SKM-1 treated with dmso at 0.1 percent for 144 hours (cell line): ENCODE measurements at regions not wholly inside any gene's neighbourhood (a gene's known extent, or its start where the extent isn't known, plus 50 kb on each side); places are given as distances from the start of the nearest gene placed in this dataset.
"Not testable (repeated sequence)": the region's sequence is repeated elsewhere in the genome, so short reads cannot be mapped to it uniquely, and the experiment has no call there.

Experiments used
- DNase-seq: peaks from one replicate; lab custom pipeline; 2025; ENCODE audit not compliant: unreplicated experiment; lab: John Stamatoyannopoulos, UW

DNA sequence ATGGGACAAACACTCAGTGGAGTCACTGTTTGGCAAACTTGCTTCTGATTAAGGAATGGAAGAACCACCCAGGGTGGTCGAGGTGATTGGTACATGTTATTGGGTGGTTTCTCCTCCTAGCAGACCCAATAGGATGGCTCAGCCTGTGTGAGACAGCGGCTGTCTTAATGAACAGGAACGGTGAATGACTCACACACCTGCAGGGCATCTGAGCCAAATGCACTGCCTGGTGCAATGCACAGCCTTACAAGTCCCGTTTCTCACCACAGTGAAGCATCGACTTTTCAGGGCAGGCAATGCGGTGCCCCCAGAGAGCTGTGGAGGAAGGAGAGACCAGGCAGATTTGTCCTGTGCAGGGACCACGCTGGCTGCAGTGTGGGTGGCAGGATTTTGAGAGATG is 238.5 kb downstream of the FGF9 start:
- DNase-seq: no peak

DNA sequence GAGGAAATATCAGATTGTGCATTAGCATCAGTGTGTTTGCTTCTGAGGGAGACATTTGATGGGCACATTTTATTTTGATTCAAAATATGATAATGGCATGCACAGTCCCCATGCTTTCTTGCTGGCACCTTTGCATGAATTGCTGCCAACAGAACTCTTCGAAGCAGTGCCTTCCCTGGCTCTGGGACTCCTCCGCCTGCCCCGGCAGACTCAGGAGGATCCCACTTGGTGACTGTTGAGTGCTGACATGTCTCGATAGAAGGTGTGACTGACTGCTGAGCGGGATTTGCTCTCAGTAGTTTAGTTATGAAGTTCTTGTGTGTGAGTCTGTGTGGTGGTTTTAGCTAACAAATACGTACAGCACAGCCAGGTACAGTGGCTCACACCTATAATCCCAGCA is 239.7 kb downstream of the FGF9 start:
- no peak for DNase-seq

DNA sequence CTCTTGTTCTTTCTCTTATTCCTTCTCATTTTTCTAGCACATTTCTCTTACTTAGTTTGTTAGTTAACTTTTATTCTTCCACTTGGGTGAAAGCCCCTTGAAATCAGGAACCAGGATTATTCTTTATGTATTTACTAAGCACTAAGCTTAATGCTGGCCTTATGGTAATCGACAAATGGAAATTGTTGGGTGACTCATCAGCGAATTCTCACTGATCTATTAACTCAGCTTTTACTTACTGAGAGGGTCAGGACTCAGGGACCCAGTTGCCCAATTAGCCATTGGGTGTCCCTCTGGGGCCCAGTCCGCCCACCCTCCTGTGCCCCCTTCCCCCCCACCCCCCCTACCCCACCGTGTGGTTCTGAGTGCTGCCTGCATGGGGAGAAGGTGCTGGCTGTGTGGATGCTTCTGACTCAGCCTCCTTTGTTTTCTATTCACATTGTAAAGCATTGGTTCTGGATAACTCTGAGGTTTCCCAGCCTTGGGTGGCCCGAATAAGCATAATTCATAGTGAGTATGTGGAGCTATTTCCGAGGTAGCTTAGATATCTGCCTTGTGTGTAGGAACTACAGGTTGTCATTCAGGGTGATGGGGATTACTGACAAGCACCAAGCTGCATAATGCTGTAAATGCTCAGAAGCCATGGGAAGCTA is 240.9 kb downstream of the FGF9 start:
- DNase-seq: no peak

DNA sequence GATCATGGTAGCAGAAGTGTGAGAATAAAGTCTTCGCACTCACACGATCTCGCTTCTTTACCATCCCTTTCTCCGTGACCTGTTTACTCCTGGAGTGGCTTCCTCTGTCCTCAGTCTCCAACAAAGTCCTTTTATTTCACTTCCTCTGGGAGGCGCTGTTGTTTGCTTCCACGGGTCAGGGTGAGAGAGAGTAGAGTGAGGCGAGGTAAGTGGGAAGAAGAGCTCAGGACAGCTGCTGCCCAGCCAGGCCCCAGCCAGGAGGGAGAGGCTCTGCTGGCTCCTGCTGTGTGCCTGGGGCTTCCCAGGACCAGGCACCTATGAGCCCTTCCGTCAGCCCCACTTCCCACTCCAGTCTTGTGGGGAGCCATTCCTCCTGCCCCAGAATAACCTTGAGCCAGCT is 242.1 kb downstream of the FGF9 start:
- DNase-seq: peak; percentile 32

DNA sequence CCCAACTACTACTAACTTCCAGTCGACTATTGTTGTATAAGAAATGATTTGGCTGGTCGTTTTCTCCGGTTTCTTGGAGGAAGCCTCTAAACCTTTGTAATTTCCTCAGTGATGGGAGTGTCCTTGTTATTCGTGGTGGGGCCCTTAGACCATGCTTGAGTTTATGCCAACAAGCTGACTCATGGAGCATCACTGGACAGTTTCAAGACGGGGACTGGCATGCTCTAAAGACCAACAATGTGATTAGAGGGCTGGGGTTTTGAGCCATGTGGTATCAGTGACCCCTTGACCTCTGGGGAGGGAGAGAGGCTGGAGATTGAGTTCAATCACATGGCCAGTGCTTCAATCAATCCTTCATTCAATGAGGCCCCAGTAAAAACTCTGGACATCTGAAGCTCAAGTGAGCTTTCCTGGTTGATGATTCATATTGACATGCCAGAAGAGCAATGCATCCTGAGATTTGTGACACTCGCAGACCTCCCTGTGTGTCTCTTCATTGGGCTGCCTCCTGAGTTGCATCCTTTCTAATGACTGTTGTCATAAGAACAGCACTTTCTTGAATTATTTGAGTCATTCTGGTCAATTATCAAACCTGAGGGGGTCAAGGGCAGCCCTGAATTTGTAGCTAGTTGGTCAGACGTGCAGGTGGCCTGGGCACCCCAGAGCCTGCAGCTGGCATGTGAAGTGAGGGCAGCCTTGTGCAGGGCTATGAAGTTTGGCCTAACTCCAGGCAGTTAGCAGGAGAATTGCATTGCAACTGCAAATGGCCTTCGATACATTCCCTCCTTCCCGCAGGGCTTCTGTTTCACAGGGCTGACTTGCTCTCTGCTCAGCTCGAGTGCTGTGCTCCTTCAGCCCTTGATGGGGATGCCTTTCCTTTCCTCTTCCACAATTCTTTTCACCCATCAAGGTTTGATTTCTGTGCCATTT is 246.5 kb downstream of the FGF9 start:
- no peak for DNase-seq

DNA sequence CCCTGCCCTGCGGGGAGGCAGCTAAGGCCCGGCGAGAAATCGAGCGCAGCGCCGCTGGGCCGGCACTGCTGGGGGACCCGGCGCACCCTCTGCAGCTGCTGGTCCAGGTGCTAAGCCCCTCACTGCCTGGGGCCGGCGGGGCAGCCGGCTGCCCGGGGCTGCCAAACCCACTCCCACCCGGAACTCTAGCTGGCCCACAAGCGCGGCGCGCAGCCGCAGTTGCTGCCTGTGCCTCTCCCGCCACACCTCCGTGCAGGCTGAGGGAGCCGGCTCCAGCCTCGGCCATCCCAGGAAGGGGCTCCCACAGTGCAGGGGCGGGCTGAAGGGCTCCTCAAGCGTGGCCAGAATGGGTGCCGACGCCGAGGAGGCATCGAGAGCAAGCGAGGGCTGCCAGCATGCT is 249.9 kb downstream of the FGF9 start:
- DNase-seq: not testable (repeated sequence)

DNA sequence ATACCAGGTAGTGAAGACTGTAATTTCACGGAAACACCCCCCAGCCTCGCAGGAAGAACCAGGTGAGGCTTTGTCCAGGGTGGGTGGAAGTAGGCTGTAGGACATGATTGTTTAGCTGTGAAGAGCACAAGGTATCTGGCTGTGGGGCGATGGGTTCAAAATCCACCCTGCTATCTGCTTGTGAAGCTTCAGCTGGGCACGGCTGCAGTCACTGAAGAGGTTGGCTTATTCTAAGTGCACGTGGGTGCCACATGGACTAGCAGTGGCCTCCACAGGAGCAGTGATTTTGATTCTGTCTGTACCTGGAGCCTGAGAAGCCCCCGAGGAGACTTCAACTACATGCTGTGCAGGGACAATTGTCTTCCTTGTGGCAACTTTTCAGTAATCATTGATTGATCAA is 254.1 kb downstream of the FGF9 start:
- DNase-seq: no peak

DNA sequence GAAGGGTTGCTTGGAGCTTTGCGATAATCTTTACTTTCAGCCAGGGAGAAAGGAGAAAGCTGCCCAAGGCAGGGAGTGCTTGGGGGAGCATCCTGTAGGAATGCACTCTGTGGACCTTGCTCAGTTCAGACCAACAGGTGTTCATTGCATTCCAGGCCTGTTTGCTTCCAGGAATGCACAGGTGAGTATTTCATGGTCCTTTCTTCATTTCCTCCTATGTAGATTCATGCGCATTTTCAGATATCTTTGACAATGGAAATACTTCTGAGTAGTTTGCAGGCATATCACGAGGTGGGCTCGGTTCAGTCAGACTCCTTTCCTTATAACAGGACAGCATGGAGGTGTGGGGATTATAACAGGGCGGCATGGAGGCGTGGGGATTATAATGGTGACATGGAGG is 254.8 kb downstream of the FGF9 start:
- DNase-seq: no peak

DNA sequence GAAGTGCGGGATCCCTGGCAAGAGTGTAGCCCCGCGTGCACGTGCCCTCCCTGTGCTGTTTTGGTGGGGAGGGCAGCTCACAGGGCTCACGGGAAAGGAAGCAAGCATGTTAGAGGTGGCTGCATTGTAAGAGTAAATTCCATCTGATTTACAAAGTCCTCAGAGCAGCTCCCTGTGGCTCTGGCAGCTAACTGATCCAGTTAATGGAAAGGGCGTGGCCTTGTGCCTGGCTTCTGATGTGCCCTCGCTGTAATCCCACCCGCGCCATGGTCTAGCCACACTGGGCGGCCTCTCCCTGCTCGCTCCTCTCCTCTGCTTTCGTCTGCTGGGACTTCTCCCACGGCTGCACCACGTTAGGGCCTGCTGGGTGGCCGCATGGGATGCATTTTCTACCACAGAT is 258.5 kb downstream of the FGF9 start:
- DNase-seq: no peak

DNA sequence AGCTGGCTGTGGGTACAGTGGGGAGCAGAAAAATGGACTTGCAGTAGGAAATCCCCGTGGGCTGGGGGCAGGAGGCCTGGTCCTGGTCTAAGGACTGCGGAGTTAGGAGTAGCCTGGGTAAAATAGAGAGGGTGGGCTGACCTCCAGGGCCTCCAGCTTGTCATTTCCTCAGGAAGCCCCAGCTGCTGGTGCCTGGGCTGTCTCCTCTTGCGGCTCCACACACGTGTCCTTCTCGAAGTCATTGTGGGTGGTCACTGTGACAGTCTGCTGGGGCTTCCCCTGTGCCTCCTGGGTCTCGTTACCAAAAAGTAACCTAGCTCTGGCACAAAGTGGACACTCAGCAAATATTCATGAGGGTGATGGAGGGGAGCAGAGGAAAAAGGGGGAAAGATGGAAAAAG is 259.7 kb downstream of the FGF9 start:
- no peak for DNase-seq

DNA sequence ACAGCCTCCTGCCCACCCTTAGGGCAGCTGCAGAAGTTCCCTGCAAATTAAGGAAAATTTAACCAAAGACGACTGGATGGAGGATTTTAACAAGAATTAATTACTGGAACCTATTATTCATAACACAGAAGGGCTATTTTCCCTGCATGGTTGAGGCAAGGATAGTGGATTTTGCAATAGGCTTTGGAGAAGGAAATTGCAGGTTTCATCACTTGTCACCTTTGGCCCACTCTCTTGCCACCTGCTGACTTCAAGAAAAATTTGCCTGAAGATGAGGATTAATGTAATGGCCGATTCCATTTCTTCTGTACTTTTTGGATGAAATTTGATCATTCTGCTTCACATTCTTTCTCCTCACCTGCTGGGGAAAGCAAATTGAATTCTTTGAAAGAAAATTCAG is 261.7 kb downstream of the FGF9 start:
- DNase-seq: no peak

DNA sequence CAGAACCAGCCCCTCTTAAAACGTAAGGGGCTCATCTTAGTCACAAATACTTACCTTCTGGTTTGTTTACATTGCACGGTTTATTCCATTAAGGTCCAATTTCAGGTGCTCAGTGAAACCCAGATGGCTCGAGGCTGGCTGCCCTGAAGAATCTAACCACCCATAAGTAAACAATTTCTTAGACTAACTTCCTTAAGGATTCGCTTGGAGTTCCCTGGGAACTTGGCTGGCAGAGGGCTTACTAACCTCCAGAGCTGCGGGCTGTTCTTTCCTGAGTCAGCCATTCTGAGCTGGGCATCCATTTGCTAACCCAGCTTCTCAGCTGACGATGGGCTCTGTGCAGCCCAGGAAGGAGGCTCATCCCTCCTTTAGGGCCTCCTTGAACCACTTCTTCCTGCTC is 262.1 kb downstream of the FGF9 start:
- DNase-seq: no peak

DNA sequence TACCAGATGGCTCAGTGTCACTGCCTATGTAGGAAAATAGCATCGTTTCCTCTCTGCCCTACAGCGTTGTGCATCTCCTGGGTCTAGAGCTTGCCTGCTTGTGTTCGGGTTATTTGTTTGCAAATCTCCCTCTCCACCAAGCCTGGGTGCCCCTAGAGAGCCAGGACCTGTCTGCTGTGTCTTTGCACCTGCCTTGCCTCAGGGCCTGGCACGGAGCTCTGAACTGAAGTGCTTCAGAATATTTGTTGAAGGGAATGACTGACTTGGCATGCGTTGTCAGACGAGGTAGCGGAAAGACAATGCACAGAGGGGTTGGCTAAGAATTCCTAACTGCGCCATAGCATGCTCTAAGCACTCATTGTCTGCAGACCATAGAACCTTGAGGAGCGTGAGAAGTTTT is 263.4 kb downstream of the FGF9 start:
- DNase-seq: no peak

DNA sequence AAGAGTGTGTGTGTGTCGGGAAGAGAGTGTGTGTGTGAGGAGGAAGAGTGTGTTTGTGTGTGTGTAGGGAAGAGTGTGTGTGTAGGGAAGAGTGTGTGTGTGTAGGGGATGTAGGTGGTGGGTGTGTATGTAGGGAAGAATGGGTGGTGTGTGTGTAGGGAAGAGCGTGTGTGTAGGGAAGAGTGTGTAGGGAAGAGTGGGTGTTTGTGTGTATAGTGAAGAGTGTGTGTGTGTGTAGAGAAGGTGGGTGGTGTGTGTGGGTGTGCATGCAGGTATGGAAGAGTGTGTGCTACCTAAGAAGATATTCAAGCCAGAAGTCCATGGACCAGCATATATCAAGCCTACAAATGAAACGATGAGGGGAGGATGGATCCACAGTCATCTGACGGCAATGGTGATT is 265.8 kb downstream of the FGF9 start:
- no peak for DNase-seq

DNA sequence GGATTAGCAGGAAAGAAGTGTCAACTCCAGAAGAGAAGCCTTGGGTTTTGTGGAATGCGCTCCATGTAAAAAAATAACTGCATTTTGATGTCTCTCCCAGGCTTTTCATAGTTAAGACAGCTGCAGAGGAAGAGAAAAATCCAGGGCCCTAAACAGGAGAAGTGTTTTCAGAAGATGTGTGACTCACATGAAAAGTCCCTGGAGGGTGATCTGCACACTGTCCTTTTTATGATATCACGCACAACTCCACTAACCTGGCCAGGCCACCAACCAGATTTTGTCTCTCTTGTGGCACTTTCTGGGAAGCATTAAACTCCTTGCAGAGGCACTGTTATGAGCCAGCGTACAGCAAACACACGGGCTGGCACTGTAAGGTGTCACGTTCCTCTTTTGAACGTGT is 267.3 kb downstream of the FGF9 start:
- no peak for DNase-seq

DNA sequence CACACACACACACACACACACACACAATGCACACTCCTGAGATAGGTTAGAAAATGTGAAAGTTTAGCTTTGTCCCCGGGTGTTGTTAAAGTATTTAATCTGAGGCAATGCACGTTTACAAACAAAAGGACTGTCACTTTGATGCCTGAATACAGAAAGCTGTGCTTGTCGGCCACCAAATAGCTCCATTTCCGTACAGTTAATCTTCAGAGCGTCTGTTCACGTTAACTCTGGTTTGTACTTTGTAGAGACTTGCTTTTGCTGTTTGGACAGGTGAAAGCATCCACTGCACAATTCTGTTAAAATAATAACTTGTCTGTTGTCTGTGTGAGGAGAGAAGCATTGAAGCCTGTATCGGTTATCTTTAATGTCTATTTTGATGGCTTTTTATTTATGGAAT is 267.8 kb downstream of the FGF9 start:
- DNase-seq: no peak

DNA sequence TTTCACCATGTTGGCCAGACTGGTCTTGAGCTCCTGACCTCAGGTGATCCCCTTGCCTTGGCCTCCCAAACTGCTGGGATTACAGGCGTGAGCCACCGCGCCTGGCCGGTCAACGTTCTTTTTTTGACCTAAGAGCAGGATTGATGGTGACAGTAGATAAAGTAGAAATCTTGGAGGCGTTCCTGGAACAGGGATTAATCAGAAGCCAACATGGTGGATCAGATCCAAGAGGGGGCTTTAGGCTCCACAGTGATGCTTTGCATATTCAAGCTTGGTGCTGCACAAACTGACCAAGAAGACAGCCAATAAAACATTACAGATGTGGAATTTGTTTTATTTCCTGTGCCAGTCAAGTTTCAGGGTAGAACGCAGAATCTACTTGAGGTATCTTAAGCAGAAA is 271.2 kb downstream of the FGF9 start:
- DNase-seq: no peak

DNA sequence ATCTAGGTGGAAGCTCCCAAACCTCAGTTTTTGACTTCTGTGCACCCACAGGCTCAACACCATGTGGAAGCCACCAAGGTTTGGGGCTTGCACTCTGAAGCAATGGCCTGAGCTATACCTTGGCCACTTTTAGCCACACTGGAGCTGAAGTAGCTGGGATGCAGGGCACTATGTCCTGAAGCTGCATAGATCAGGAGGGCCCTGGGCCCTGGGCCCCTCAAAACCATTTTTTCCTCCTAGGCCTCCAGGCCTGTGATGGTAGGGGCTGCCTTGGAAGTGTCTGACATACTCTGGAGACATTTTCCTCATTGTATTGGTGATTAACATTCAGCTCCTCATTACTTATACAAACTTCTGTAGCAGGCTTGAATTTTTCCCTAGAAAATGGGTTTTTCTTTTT is 273.7 kb downstream of the FGF9 start:
- no peak for DNase-seq

DNA sequence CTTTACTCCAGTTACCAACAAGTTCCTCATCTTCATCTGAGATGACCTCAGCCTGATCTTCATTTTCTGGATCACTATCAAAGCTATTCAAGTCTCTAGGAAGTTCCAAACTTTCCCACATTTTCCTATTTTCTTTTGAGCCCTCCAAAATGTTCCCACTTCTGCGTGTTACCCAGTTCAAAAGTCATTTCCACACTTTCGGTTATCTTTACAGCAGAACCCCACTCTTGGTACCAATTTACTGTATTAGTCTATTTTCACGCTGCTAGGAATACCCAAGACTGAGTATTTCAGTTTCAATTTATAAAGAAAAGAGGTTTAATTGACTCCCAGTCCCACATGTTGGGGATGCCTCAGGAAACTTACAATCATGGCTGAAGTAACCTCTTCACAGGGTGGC is 274.3 kb downstream of the FGF9 start:
- DNase-seq: no peak

DNA sequence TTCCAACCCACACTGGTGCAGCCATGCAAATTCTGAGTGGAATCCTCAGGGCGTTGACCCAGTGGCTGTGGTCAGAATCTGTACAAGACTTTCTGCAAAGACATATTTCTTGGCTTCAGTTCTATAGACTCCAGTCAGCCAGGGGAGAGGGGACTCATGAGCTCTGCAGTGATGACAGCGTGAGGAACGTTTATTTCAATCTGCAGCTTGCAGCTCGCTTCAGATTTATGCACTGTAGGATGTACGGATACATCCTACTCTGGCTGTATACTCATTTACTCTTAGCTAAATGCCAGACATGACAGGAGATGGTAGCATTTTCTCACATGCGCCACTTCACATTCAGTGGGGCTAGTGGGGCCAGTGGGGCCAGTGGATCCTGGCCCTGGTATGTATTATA is 276.1 kb downstream of the FGF9 start:
- no peak for DNase-seq

DNA sequence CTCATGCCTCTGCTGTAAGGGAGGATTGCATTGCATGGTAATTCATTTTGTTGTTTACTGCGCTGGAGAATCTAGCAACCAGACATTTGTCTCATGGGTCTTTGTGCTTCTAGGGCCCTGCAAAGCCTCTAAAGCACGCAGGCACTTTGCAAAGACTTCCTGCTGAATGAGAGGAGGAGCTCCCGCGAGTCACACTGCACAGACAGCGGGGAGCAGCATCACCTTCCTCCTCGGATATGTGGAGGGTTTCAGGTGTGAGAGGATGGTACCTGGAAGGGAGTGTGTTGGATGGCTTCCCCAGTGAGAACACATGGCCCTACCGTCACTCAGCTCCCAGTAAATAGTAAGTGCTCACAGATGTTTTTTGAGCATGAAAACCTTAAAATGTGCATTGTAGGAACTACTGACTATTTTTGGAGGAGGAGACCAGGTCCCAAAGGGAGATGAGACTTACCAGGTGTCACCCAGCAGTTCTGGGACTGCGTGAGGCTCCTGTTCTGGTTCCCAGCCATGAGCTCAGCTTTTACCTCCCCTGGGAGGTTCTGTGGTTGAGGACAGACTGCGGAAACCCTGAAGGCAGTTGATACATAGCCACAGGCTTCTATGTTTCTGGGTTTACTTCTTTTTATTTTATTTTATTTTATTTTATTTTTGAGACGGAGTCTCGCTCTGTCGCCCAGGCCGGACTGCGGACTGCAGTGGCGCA is 278.0 kb downstream of the FGF9 start:
- DNase-seq: no peak

DNA sequence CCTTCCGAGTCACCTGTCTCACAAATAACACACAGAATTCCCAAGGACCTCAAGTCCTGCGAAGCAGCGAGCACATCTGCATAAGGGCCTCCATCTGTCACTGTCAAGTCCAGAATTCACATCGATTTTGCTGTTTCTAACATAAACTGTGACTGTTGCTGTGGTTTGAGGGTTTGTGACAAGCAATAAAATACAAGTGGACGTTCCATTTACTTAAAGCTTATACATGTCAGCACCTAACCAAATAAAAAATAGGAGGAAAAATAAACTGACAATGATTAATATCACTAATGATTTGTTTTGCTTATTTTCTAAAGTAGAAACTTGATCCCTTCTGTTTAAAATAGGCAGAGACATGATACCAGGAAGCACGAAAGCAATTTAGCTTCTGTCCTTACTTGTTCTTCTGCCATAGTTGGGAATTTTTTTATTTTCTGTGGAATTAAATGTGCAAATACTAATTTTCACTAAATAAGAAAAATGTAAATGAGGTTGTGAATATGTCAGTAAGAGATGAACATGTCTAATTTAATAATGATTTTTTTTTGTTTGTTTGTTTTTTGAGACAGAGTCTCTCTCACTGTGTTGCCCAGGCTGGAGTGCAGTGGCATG is 279.1 kb downstream of the FGF9 start:
- no peak for DNase-seq
